Liver (tissue), 8 donors: ENCODE measurements at regions not wholly inside any gene's neighbourhood (a gene's known extent, or its start where the extent isn't known, plus 50 kb on each side); places are given as distances from the start of the nearest gene placed in this dataset.

Experiments used
- DNase-seq: peaks from one replicate; pipeline ENCODE4 v3.0.0-alpha.2; 2017; ENCODE audit warnings: low spot score
- H3K27ac ChIP-seq, 2 donors: one replicate each; pipeline ENCODE4 v1.7.0; 2013; ENCODE audit warnings: inconsistent platforms in 2 of 2, low read length in 2 of 2, control low read depth in 1 of 2, low read depth in 1 of 2, mild to moderate bottlenecking in 1 of 2
- H3K27me3 ChIP-seq, 4 donors: one replicate each; pipeline versions ENCODE4 v1.6.1 to v1.7.0; 2013; ENCODE audit warnings: low read length in 3 of 4, inconsistent platforms in 1 of 4, mild to moderate bottlenecking in 1 of 4, moderate library complexity in 1 of 4; ENCODE audit not compliant: control insufficient read depth in 4 of 4, insufficient read depth in 4 of 4
- H3K36me3 ChIP-seq, 4 donors: one replicate each; pipeline versions ENCODE4 v1.6.1 to v1.7.0; 2013; ENCODE audit warnings: low read length in 3 of 4, mild to moderate bottlenecking in 3 of 4, low read depth in 1 of 4, moderate library complexity in 1 of 4; ENCODE audit not compliant: control insufficient read depth in 4 of 4, insufficient read depth in 3 of 4
- H3K4me1 ChIP-seq, 4 donors: one replicate each; pipeline versions ENCODE4 v1.6.1 to v1.7.0; 2013; ENCODE audit warnings: low read length in 3 of 4, mild to moderate bottlenecking in 3 of 4, moderate library complexity in 1 of 4; ENCODE audit not compliant: control insufficient read depth in 4 of 4, insufficient read depth in 4 of 4
- H3K4me3 ChIP-seq, 3 donors: one replicate each; pipeline versions ENCODE4 v1.6.1 to v1.7.0; 2013; ENCODE audit warnings: low read length in 3 of 3, control low read depth in 1 of 3, low read depth in 1 of 3, mild to moderate bottlenecking in 1 of 3
- H3K9ac ChIP-seq, 2 donors: one replicate each; pipeline ENCODE4 v1.7.0; 2013; ENCODE audit warnings: low read length in 2 of 2, mild to moderate bottlenecking in 2 of 2, moderate library complexity in 2 of 2, control low read depth in 1 of 2, low read depth in 1 of 2
- H3K9me3 ChIP-seq, 4 donors: one replicate each; pipeline versions ENCODE4 v1.6.1 to v1.7.0; 2013; ENCODE audit warnings: low read length in 3 of 4; ENCODE audit not compliant: control insufficient read depth in 4 of 4
- CTCF ChIP-seq: fragments of 150-350 bp; IDR thresholded peaks from 2 replicates; pipeline ENCODE4 v1.5.1; 2017; ENCODE audit warnings: improper control_type of control experiment, low read depth, low read length; ENCODE audit not compliant: missing input control
- EGR1 ChIP-seq, 2 donors: IDR thresholded peaks; 2 replicates each; pipeline ENCODE4 v1.6.1; 2016 to 2018; ENCODE audit warnings: antibody characterized with exemption in 2 of 2, low read depth in 2 of 2
- FOXA1 ChIP-seq: IDR thresholded peaks from 2 replicates; pipeline ENCODE4 v1.6.1; 2016; ENCODE audit warnings: antibody characterized with exemption
- FOXA2 ChIP-seq: IDR thresholded peaks from 2 replicates; pipeline ENCODE4 v1.6.1; 2016; ENCODE audit warnings: antibody characterized with exemption
- GABPA ChIP-seq, 2 donors: IDR thresholded peaks in 1 of 2; conservative IDR thresholded peaks in 1 of 2; 2 replicates each; pipeline ENCODE4 v1.6.1; 2016; ENCODE audit warnings: antibody characterized with exemption in 2 of 2, mild to moderate bottlenecking in 1 of 2, moderate library complexity in 1 of 2
- HNF4A ChIP-seq, 2 donors: conservative IDR thresholded peaks; 2 replicates each; pipeline ENCODE4 v1.6.1; 2016; ENCODE audit warnings: antibody characterized with exemption in 2 of 2, mild to moderate bottlenecking in 2 of 2
- HNF4G ChIP-seq: IDR thresholded peaks from 2 replicates; pipeline ENCODE4 v1.6.1; 2016; ENCODE audit warnings: antibody characterized with exemption
- JUND ChIP-seq, 2 donors: IDR thresholded peaks; 2 replicates each; pipeline ENCODE4 v1.6.1; 2016; ENCODE audit warnings: antibody characterized with exemption in 2 of 2
- NR2F2 ChIP-seq: IDR thresholded peaks from 2 replicates; pipeline ENCODE4 v1.6.1; 2016; ENCODE audit warnings: antibody characterized with exemption
- RAD21 ChIP-seq, 2 donors: IDR thresholded peaks; 2 replicates each; pipeline ENCODE4 v1.6.1; 2016; ENCODE audit warnings: antibody characterized with exemption in 2 of 2, mild to moderate bottlenecking in 2 of 2
- RXRA ChIP-seq, 2 donors: IDR thresholded peaks; 2 replicates each; pipeline ENCODE4 v1.6.1; 2017 to 2018; ENCODE audit warnings: antibody characterized with exemption in 2 of 2, mild to moderate bottlenecking in 1 of 2
- SP1 ChIP-seq: IDR thresholded peaks from 2 replicates; pipeline ENCODE4 v1.6.1; 2018; ENCODE audit warnings: antibody characterized with exemption, mild to moderate bottlenecking
- TAF1 ChIP-seq: conservative IDR thresholded peaks from 2 replicates; pipeline ENCODE4 v1.6.1; 2016; ENCODE audit warnings: antibody characterized with exemption, mild to moderate bottlenecking
- YY1 ChIP-seq: IDR thresholded peaks from 2 replicates; pipeline ENCODE4 v1.6.1; 2016; ENCODE audit warnings: antibody characterized with exemption, mild to moderate bottlenecking
- WGBS: extraction: QIAGEN DNeasy Blood & Tissue Kit; methylation state at CpG from one replicate; pipeline ENCODE4 v1.1.7; 2013; 5-methylcytosine and 5-hydroxymethylcytosine counted together
- TF ChIP-seq, protein P1 (sequence below): IDR thresholded peaks from 2 replicates; pipeline ENCODE4 v1.6.1; 2016; ENCODE audit warnings: antibody characterized with exemption
- TF ChIP-seq, protein P2 (sequence below): IDR thresholded peaks from 2 replicates; pipeline ENCODE4 v1.6.1; 2016; ENCODE audit warnings: antibody characterized with exemption
- TF ChIP-seq, protein P3 (sequence below): IDR thresholded peaks from 2 replicates; pipeline ENCODE4 v1.6.1; 2016; ENCODE audit warnings: antibody characterized with exemption
- TF ChIP-seq, protein P4 (sequence below): IDR thresholded peaks from 2 replicates; pipeline ENCODE4 v1.6.1; 2016; ENCODE audit warnings: antibody characterized with exemption, mild to moderate bottlenecking
- donor health status: healthy.
- donor health status: healthy.
- donor health status: healthy.
- donor health status: healthy.
- donor health status: healthy.

DNA sequence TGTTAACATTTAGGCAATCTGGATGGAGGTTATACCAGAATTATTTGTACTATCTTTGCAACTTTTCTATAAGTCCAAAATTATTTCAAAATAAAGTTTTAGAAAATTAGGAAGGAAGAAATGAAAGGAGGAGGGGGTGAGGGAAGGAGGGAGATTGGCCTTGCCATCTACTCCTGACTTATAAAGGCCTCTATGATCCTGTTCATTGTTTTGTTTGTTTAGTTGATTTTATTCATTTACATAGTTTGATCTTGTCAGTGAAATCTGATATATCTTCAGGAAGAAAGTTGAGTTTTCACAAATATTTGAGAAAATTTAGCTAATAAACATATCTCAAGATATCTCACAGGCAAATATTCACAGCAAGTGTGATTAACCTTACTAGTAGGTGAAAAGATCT is 189.3 kb upstream of the NOCT start:
- Histone ChIP-seq H3K36me3 (no peaks in the 10 kb centered on the region), H3K9me3 (no peaks in the 10 kb centered on the region), H3K9ac (no peak overlapping the region), H3K27ac (no peak overlapping the region), H3K4me3 (no peak overlapping the region), H3K27me3 (no peaks in the 10 kb centered on the region), H3K4me1 (no peaks in the 10 kb centered on the region)
- TF ChIP-seq, protein P1, sequence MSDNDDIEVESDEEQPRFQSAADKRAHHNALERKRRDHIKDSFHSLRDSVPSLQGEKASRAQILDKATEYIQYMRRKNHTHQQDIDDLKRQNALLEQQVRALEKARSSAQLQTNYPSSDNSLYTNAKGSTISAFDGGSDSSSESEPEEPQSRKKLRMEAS: no peak
- TF ChIP-seq CTCF (no peak), NR2F2 (no peak), GABPA (IDR thresholded peaks at IDR 0.05 in 1 of 2, conservative IDR thresholded peaks at IDR 0.05 in 1 of 2) (no peak), HNF4G (no peak), FOXA1 (no peak), YY1 (no peak), TAF1 (no peak), JUND (IDR thresholded peaks at IDR 0.05) (no peak), RXRA (IDR thresholded peaks at IDR 0.05) (no peak), EGR1 (IDR thresholded peaks at IDR 0.05; ENCODE audit: low read depth in 2 of 2) (no peak), SP1 (no peak), HNF4A (conservative IDR thresholded peaks at IDR 0.05) (no peak), RAD21 (IDR thresholded peaks at IDR 0.05) (no peak), FOXA2 (no peak)
- TF ChIP-seq, protein P2, sequence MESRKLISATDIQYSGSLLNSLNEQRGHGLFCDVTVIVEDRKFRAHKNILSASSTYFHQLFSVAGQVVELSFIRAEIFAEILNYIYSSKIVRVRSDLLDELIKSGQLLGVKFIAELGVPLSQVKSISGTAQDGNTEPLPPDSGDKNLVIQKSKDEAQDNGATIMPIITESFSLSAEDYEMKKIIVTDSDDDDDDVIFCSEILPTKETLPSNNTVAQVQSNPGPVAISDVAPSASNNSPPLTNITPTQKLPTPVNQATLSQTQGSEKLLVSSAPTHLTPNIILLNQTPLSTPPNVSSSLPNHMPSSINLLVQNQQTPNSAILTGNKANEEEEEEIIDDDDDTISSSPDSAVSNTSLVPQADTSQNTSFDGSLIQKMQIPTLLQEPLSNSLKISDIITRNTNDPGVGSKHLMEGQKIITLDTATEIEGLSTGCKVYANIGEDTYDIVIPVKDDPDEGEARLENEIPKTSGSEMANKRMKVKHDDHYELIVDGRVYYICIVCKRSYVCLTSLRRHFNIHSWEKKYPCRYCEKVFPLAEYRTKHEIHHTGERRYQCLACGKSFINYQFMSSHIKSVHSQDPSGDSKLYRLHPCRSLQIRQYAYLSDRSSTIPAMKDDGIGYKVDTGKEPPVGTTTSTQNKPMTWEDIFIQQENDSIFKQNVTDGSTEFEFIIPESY: no peak
- TF ChIP-seq, protein P3, sequence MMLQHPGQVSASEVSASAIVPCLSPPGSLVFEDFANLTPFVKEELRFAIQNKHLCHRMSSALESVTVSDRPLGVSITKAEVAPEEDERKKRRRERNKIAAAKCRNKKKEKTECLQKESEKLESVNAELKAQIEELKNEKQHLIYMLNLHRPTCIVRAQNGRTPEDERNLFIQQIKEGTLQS: no peak
- TF ChIP-seq, protein P4, sequence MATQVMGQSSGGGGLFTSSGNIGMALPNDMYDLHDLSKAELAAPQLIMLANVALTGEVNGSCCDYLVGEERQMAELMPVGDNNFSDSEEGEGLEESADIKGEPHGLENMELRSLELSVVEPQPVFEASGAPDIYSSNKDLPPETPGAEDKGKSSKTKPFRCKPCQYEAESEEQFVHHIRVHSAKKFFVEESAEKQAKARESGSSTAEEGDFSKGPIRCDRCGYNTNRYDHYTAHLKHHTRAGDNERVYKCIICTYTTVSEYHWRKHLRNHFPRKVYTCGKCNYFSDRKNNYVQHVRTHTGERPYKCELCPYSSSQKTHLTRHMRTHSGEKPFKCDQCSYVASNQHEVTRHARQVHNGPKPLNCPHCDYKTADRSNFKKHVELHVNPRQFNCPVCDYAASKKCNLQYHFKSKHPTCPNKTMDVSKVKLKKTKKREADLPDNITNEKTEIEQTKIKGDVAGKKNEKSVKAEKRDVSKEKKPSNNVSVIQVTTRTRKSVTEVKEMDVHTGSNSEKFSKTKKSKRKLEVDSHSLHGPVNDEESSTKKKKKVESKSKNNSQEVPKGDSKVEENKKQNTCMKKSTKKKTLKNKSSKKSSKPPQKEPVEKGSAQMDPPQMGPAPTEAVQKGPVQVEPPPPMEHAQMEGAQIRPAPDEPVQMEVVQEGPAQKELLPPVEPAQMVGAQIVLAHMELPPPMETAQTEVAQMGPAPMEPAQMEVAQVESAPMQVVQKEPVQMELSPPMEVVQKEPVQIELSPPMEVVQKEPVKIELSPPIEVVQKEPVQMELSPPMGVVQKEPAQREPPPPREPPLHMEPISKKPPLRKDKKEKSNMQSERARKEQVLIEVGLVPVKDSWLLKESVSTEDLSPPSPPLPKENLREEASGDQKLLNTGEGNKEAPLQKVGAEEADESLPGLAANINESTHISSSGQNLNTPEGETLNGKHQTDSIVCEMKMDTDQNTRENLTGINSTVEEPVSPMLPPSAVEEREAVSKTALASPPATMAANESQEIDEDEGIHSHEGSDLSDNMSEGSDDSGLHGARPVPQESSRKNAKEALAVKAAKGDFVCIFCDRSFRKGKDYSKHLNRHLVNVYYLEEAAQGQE: no peak
- DNase-seq: no peak

DNA sequence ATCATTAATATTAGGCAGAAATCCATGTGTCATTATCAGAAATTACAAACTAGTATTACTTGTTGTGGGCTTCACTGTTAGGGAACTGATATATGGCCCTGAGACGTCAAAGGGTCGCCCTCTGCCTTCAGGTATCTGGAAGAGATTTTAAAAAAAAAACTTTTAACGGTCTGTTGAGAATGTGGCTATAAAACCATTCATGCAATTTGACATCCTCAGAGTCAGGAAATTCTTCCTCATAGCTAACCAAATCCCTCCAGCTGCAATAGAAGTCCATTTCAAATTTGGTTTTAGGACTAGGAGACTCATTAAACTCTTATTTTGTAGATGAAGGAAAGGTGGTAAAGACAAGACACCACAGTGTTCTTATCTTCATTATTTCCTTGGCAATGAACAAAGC is 194.2 kb upstream of the NOCT start:
- no peak for DNase-seq

More for the DNA sequence above, 194.2 kb upstream of the NOCT start:
- H3K9me3 ChIP-seq: no peaks in the 10 kb centered on the region
- WGBS: 84% methylated on average over 3 of the region's 3 CpGs
- H3K27me3 ChIP-seq: no peaks in the 10 kb centered on the region
- no peak overlapping the region for H3K9ac ChIP-seq
- H3K4me1 ChIP-seq: no peaks in the 10 kb centered on the region
- no peaks in the 10 kb centered on the region for H3K36me3 ChIP-seq
- TF ChIP-seq JUND (IDR thresholded peaks at IDR 0.05): no peak
- no peak for TF ChIP-seq SP1
- TF ChIP-seq, protein P1: no peak
- H3K4me3 ChIP-seq: no peak overlapping the region
- H3K27ac ChIP-seq: no peak overlapping the region
